GM21360 (cell line): ENCODE measurements at regions not wholly inside any gene's neighbourhood (a gene's known extent, or its start where the extent isn't known, plus 50 kb on each side); places are given as distances from the start of the nearest gene placed in this dataset.
A peak's percentile ranks its signal among the peaks of the same experiment; 100 is the strongest.

Experiments used
- ATAC-seq: cut with Tn5 transposase; IDR thresholded peaks from one replicate; pipeline ENCODE4 v1.9.1; 2021; ENCODE audit warnings: mild to moderate bottlenecking, moderate library complexity; ENCODE audit not compliant: unreplicated experiment

GRCh38 chr1:234694661-234695060, 84.7 kb upstream of the IRF2BP2 start:
- no peak for ATAC-seq

- ATAC-seq, result no peak
These were observed 83.1 kb upstream of the IRF2BP2 start for GRCh38 chr1:234692966-234693580.

- no peak for ATAC-seq
These were observed 81.6 kb upstream of the IRF2BP2 start for GRCh38 chr1:234691567-234691966.

GRCh38 chr1:234690872-234691271, 80.9 kb upstream of the IRF2BP2 start:
- ATAC-seq, result no peak

GRCh38 chr1:234689236-234689635, 79.3 kb upstream of the IRF2BP2 start:
- no peak for ATAC-seq

GRCh38 chr1:234687011-234687410, 77.0 kb upstream of the IRF2BP2 start:
- no peak for ATAC-seq

- ATAC-seq, result no peak
These were observed 76.1 kb upstream of the IRF2BP2 start for GRCh38 chr1:234686035-234686434.

GRCh38 chr1:234684856-234685255, 74.9 kb upstream of the IRF2BP2 start:
- ATAC-seq, result no peak

- no peak for ATAC-seq
These were observed 74.1 kb upstream of the IRF2BP2 start for GRCh38 chr1:234683861-234684632.

GRCh38 chr1:234683127-234683860, 73.3 kb upstream of the IRF2BP2 start:
- no peak for ATAC-seq

- ATAC-seq, result no peak
These were observed 72.0 kb upstream of the IRF2BP2 start for GRCh38 chr1:234681990-234682389.

- ATAC-seq, result no peak
These were observed 71.1 kb upstream of the IRF2BP2 start for GRCh38 chr1:234681065-234681464.

GRCh38 chr1:234680331-234680904, 70.4 kb upstream of the IRF2BP2 start:
- no peak for ATAC-seq

GRCh38 chr1:234676103-234676594, 66.2 kb upstream of the IRF2BP2 start:
- peak; percentile 66 for ATAC-seq

- no peak for ATAC-seq
These were observed 65.6 kb upstream of the IRF2BP2 start for GRCh38 chr1:234675572-234675971.

GRCh38 chr1:234675006-234675405, 65.0 kb upstream of the IRF2BP2 start:
- ATAC-seq, result no peak

GRCh38 chr1:234674218-234674815, 64.3 kb upstream of the IRF2BP2 start:
- no peak for ATAC-seq

GRCh38 chr1:234672349-234673135, 62.6 kb upstream of the IRF2BP2 start:
- no peak for ATAC-seq

GRCh38 chr1:234670967-234671626, 61.1 kb upstream of the IRF2BP2 start:
- ATAC-seq, result no peak

- no peak for ATAC-seq
These were observed 59.5 kb upstream of the IRF2BP2 start for GRCh38 chr1:234669499-234669898.
